ENCODE measurements at regions not wholly inside any gene's neighbourhood (a gene's known extent, or its start where the extent isn't known, plus 50 kb on each side); places are given as distances from the start of the nearest gene placed in this dataset.
A peak's percentile ranks its signal among the peaks of the same experiment; 100 is the strongest.
"Not testable (repeated sequence)": the region's sequence is repeated elsewhere in the genome, so short reads cannot be mapped to it uniquely, and the experiment has no call there.

GRCh38 chr10:43940898-43941837 lies 292.5 kb upstream of the ZNF32 start:
- no peak overlapping the region for H3K4me3 ChIP-seq (ENCODE audit: low read depth, low read length)
- no peak for DNase-seq (ENCODE audit: low read depth)

- no peak overlapping the region for H3K4me3 ChIP-seq (ENCODE audit: low read depth, low read length)
- DNase-seq (ENCODE audit: low read depth), result peak; percentile 26
These were observed 291.5 kb upstream of the ZNF32 start for GRCh38 chr10:43939939-43940820.

- H3K4me3 ChIP-seq (ENCODE audit: low read depth, low read length), result no peak overlapping the region
- DNase-seq (ENCODE audit: low read depth), result no peak
These were observed 290.8 kb upstream of the ZNF32 start for GRCh38 chr10:43939389-43939938.

- no peak overlapping the region for H3K4me3 ChIP-seq (ENCODE audit: low read depth, low read length)
- no peak for DNase-seq (ENCODE audit: low read depth)
These were observed 290.1 kb upstream of the ZNF32 start for GRCh38 chr10:43938810-43939209.

- peak; percentile 37 for DNase-seq (ENCODE audit: low read depth)
- H3K4me3 ChIP-seq (ENCODE audit: low read depth, low read length), result no peak overlapping the region
These were observed 282.7 kb upstream of the ZNF32 start for GRCh38 chr10:43931308-43931930.

GRCh38 chr10:43930777-43931176 lies 282.1 kb upstream of the ZNF32 start:
- DNase-seq (ENCODE audit: low read depth), result no peak
- no peak overlapping the region for H3K4me3 ChIP-seq (ENCODE audit: low read depth, low read length)

- no peak for DNase-seq (ENCODE audit: low read depth)
- H3K4me3 ChIP-seq (ENCODE audit: low read depth, low read length), result no peak overlapping the region
These were observed 281.6 kb upstream of the ZNF32 start for GRCh38 chr10:43930243-43930642.

- H3K4me3 ChIP-seq (ENCODE audit: low read depth, low read length), result no peak overlapping the region
- DNase-seq (ENCODE audit: low read depth), result no peak
These were observed 280.4 kb upstream of the ZNF32 start for GRCh38 chr10:43929122-43929521.

GRCh38 chr10:43928425-43928968 lies 279.8 kb upstream of the ZNF32 start:
- no peak overlapping the region for H3K4me3 ChIP-seq (ENCODE audit: low read depth, low read length)
- DNase-seq (ENCODE audit: low read depth), result no peak

GRCh38 chr10:43926875-43927406 lies 278.3 kb upstream of the ZNF32 start:
- DNase-seq (ENCODE audit: low read depth), result no peak
- H3K4me3 ChIP-seq (ENCODE audit: low read depth, low read length), result no peak overlapping the region

GRCh38 chr10:43926371-43926770 lies 277.7 kb upstream of the ZNF32 start:
- no peak for DNase-seq (ENCODE audit: low read depth)
- H3K4me3 ChIP-seq (ENCODE audit: low read depth, low read length), result no peak overlapping the region

GRCh38 chr10:43925793-43926192 lies 277.1 kb upstream of the ZNF32 start:
- H3K4me3 ChIP-seq (ENCODE audit: low read depth, low read length), result no peak overlapping the region

GRCh38 chr10:43923328-43923727 lies 274.6 kb upstream of the ZNF32 start:
- DNase-seq (ENCODE audit: low read depth), result no peak
- H3K4me3 ChIP-seq (ENCODE audit: low read depth, low read length), result no peak overlapping the region

More at GRCh38 chr10:43925793-43926192, 277.1 kb upstream of the ZNF32 start:
- DNase-seq (ENCODE audit: low read depth), result no peak

GRCh38 chr10:43922335-43923280 lies 273.9 kb upstream of the ZNF32 start:
- no peak for DNase-seq (ENCODE audit: low read depth)
- H3K4me3 ChIP-seq (ENCODE audit: low read depth, low read length), result no peak overlapping the region

- no peak for DNase-seq (ENCODE audit: low read depth)
- H3K4me3 ChIP-seq (ENCODE audit: low read depth, low read length), result no peak overlapping the region
These were observed 273.2 kb upstream of the ZNF32 start for GRCh38 chr10:43921881-43922280.

GRCh38 chr10:43921478-43921877 lies 272.8 kb upstream of the ZNF32 start:
- DNase-seq (ENCODE audit: low read depth), result no peak
- no peak overlapping the region for H3K4me3 ChIP-seq (ENCODE audit: low read depth, low read length)

- not testable (repeated sequence) for H3K4me3 ChIP-seq (ENCODE audit: low read depth, low read length); DNase-seq (ENCODE audit: low read depth)
These were observed 271.6 kb upstream of the ZNF32 start for GRCh38 chr10:43920236-43920758.

All from skeletal muscle cell (primary cell).